Panc1 (cell line): ENCODE measurements at regions not wholly inside any gene's neighbourhood (a gene's known extent, or its start where the extent isn't known, plus 50 kb on each side); places are given as distances from the start of the nearest gene placed in this dataset.

Experiments used
- ATAC-seq: fragments of 200-7000 bp; cut with Tn5 transposase; 2 replicates; pipeline ENCODE4 v1.9.1; 2020; ENCODE audit warnings: mild to moderate bottlenecking, moderate library complexity
- BruUV-seq: library from RNA; stranded (reverse); fragments of 400-500 nt; replicated peaks from 2 replicates; lab custom pipeline; 2021; lab: Mats Ljungman, UMichigan
- CTCF ChIA-PET: fragments of 300-600 bp; sonication (Branson Sonifier 250); formaldehyde crosslinking; loops from one replicate; lab custom pipeline; 2022; ENCODE audit warnings: antibody characterized with exemption; lab: Charles Lee
- POLR2A ChIA-PET: fragments of 300-600 bp; sonication (Branson Sonifier 250); formaldehyde crosslinking; loops from one replicate; lab custom pipeline; 2022; ENCODE audit warnings: antibody characterized with exemption; lab: Charles Lee
- DNase-seq: peaks from one replicate; pipeline ENCODE4 v3.0.0-alpha.2; 2010; ENCODE audit warnings: low read depth, low spot score
- H3K27ac ChIP-seq: 2 replicates; pipeline ENCODE4 v1.5.1; 2011; ENCODE audit warnings: mild to moderate bottlenecking, low read length, inconsistent platforms
- H3K27me3 ChIP-seq: fragments of 200-500 bp; sonication (Bioruptor generic); 2 replicates; pipeline ENCODE4 v1.6.0; 2014; ENCODE audit warnings: low read length, inconsistent platforms; ENCODE audit not compliant: control insufficient read depth, insufficient read depth
- H3K36me3 ChIP-seq: fragments of 200-500 bp; sonication (Bioruptor generic); 2 replicates; pipeline ENCODE4 v1.5.1; 2014; ENCODE audit warnings: inconsistent platforms, mild to moderate bottlenecking, low read length, moderate library complexity; ENCODE audit not compliant: control insufficient read depth, insufficient read depth
- H3K4me1 ChIP-seq: 2 replicates; pipeline ENCODE4 v1.5.1; 2011; ENCODE audit warnings: inconsistent platforms, mild to moderate bottlenecking, low read length, moderate library complexity; ENCODE audit not compliant: control insufficient read depth, insufficient read depth
- H3K4me3 ChIP-seq, 2 experiments: 2 replicates each; pipeline ENCODE4 v1.5.1; 2011 to 2012; ENCODE audit warnings: low read depth in 2 of 2, low read length in 2 of 2, mild to moderate bottlenecking in 2 of 2, inconsistent platforms in 1 of 2, moderate library complexity in 1 of 2
- H3K9me3 ChIP-seq: fragments of 200-500 bp; sonication (Bioruptor generic); 2 replicates; pipeline ENCODE4 v1.5.1; 2014; ENCODE audit warnings: low read depth, mild to moderate bottlenecking, inconsistent platforms, low read length, moderate library complexity; ENCODE audit not compliant: control insufficient read depth, insufficient read depth
- POLR2AphosphoS5 ChIP-seq: IDR thresholded peaks from 2 replicates; pipeline ENCODE4 v1.6.1; 2012; ENCODE audit warnings: mild to moderate bottlenecking, low read depth, low read length, moderate library complexity
- SIN3A ChIP-seq: IDR thresholded peaks from 2 replicates; pipeline ENCODE4 v1.6.1; 2012; ENCODE audit warnings: low read depth, mild to moderate bottlenecking, low read length, moderate library complexity, borderline replicate concordance; ENCODE audit not compliant: insufficient read depth
- TCF7L2 ChIP-seq: IDR thresholded peaks from 2 replicates; pipeline ENCODE4 v1.6.1; 2011; ENCODE audit warnings: mild to moderate bottlenecking, low read depth, low read length, inconsistent platforms
- in situ Hi-C: cut with HindIII; loops from 2 replicates; pipeline ENCODE4 v1.10.0; 2016; ENCODE audit warnings: low sequenced_read_pairs, low pct_unique_long_range_greater_than_20kb
- intact Hi-C: fragments of 100-400 bp; cut with micrococcal nuclease; formaldehyde crosslinking; loops from one replicate; pipeline ENCODE4 v1.10.0; 2022; ENCODE audit not compliant: unreplicated experiment
- TF ChIP-seq, protein P1 (sequence below): fragments of 450-650 bp; IDR thresholded peaks from 2 replicates; pipeline ENCODE4 v1.5.1; 2017; ENCODE audit warnings: mild to moderate bottlenecking
- TF ChIP-seq, protein P2 (sequence below), 2 experiments: IDR thresholded peaks; 2 replicates each; pipeline ENCODE4 v1.6.1; 2011 to 2012; ENCODE audit warnings: low read depth in 2 of 2, control low read depth in 1 of 2, low read length in 1 of 2, mild to moderate bottlenecking in 1 of 2, moderate library complexity in 1 of 2; ENCODE audit not compliant: insufficient read depth in 1 of 2

- TF ChIP-seq, protein P1, sequence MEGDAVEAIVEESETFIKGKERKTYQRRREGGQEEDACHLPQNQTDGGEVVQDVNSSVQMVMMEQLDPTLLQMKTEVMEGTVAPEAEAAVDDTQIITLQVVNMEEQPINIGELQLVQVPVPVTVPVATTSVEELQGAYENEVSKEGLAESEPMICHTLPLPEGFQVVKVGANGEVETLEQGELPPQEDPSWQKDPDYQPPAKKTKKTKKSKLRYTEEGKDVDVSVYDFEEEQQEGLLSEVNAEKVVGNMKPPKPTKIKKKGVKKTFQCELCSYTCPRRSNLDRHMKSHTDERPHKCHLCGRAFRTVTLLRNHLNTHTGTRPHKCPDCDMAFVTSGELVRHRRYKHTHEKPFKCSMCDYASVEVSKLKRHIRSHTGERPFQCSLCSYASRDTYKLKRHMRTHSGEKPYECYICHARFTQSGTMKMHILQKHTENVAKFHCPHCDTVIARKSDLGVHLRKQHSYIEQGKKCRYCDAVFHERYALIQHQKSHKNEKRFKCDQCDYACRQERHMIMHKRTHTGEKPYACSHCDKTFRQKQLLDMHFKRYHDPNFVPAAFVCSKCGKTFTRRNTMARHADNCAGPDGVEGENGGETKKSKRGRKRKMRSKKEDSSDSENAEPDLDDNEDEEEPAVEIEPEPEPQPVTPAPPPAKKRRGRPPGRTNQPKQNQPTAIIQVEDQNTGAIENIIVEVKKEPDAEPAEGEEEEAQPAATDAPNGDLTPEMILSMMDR: no peak
- TF ChIP-seq, protein P2, sequence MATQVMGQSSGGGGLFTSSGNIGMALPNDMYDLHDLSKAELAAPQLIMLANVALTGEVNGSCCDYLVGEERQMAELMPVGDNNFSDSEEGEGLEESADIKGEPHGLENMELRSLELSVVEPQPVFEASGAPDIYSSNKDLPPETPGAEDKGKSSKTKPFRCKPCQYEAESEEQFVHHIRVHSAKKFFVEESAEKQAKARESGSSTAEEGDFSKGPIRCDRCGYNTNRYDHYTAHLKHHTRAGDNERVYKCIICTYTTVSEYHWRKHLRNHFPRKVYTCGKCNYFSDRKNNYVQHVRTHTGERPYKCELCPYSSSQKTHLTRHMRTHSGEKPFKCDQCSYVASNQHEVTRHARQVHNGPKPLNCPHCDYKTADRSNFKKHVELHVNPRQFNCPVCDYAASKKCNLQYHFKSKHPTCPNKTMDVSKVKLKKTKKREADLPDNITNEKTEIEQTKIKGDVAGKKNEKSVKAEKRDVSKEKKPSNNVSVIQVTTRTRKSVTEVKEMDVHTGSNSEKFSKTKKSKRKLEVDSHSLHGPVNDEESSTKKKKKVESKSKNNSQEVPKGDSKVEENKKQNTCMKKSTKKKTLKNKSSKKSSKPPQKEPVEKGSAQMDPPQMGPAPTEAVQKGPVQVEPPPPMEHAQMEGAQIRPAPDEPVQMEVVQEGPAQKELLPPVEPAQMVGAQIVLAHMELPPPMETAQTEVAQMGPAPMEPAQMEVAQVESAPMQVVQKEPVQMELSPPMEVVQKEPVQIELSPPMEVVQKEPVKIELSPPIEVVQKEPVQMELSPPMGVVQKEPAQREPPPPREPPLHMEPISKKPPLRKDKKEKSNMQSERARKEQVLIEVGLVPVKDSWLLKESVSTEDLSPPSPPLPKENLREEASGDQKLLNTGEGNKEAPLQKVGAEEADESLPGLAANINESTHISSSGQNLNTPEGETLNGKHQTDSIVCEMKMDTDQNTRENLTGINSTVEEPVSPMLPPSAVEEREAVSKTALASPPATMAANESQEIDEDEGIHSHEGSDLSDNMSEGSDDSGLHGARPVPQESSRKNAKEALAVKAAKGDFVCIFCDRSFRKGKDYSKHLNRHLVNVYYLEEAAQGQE (IDR thresholded peaks at IDR 0.05; ENCODE audit: insufficient read depth in 1 of 2, low read depth in 2 of 2, low read length in 1 of 2): no peak
- TF ChIP-seq SIN3A (no peak), TCF7L2 (no peak), POLR2AphosphoS5 (no peak)
- H3K4me1 ChIP-seq: no peaks in the 10 kb centered on the region
- CTCF ChIA-PET: interaction anchor here (0.9 kb wide), 1 partner anchor 462 kb away, joined by 6 read pairs; no protein-coding TSS in a partner anchor
- POLR2A ChIA-PET: no interaction called here
- no peak overlapping the region for H3K27ac ChIP-seq
- intact Hi-C loops: no loop called here
- in situ Hi-C loops: no loop called here
- H3K9me3 ChIP-seq: no peaks in the 10 kb centered on the region
- H3K27me3 ChIP-seq: no peaks in the 10 kb centered on the region
- ATAC-seq (no peak), DNase-seq (no peak)
- no peaks in the 10 kb centered on the region for H3K36me3 ChIP-seq
- no TSS peak for BruUV-seq
- no peak overlapping the region for H3K4me3 ChIP-seq
These were observed 299.1 kb upstream of the DEPDC1 start for GRCh38 chr1:68795956-68796355.

GRCh38 chr1:68796888-68797287 lies 300.0 kb upstream of the DEPDC1 start:
- Histone ChIP-seq H3K4me1 (no peaks in the 10 kb centered on the region), H3K36me3 (no peaks in the 10 kb centered on the region), H3K9me3 (no peaks in the 10 kb centered on the region), H3K4me3 (no peak overlapping the region), H3K27me3 (no peaks in the 10 kb centered on the region), H3K27ac (no peak overlapping the region)
- POLR2A ChIA-PET: no interaction called here
- in situ Hi-C loops: no loop called here
- ATAC-seq (no peak), DNase-seq (no peak)
- CTCF ChIA-PET: no interaction called here
- TF ChIP-seq, protein P1: no peak
- TF ChIP-seq TCF7L2 (no peak), POLR2AphosphoS5 (no peak), SIN3A (no peak)
- TF ChIP-seq, protein P2 (IDR thresholded peaks at IDR 0.05; ENCODE audit: insufficient read depth in 1 of 2, low read depth in 2 of 2, low read length in 1 of 2): no peak
- intact Hi-C loops: no loop called here
- no TSS peak for BruUV-seq
